HG03575 (cell line): ENCODE measurements at regions not wholly inside any gene's neighbourhood (a gene's known extent, or its start where the extent isn't known, plus 50 kb on each side); places are given as distances from the start of the nearest gene placed in this dataset.
"Not testable (repeated sequence)": the region's sequence is repeated elsewhere in the genome, so short reads cannot be mapped to it uniquely, and the experiment has no call there.

Experiments
- ATAC-seq: cut with Tn5 transposase; IDR thresholded peaks from one replicate; pipeline ENCODE4 v1.9.1; 2021; ENCODE audit not compliant: unreplicated experiment, insufficient number of reproducible peaks, low FRiP score; ENCODE audit errors: extremely low read depth

GRCh38 chr3:95522449-95522848 lies 1291.9 kb upstream of the EPHA6 start:
- ATAC-seq: no peak

GRCh38 chr3:95539950-95540483 lies 1274.4 kb upstream of the EPHA6 start:
- ATAC-seq: no peak

GRCh38 chr3:95565502-95565901 lies 1248.9 kb upstream of the EPHA6 start:
- ATAC-seq: no peak

DNA sequence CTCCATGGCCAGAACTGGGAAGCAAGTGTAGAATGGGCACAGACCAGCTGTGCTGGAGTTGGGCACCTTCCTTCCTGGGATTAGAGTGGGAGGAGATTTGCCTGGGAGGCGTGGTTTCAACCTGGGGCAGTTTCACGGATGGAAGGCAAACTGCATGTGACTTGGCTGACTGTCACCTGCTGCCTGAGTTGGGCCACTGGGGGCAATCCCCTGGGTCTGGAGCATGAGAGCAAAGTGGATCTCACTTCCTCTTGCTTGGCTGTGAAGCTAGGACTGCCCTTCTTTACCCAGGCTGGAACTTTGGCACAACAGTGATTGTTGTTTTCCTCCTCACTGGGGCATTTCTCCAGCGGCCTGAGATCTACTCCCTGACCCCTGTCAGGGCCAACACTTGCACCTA lies 1247.0 kb upstream of the EPHA6 start:
- no peak for ATAC-seq

GRCh38 chr3:95586754-95587153 lies 1227.6 kb upstream of the EPHA6 start:
- no peak for ATAC-seq

DNA sequence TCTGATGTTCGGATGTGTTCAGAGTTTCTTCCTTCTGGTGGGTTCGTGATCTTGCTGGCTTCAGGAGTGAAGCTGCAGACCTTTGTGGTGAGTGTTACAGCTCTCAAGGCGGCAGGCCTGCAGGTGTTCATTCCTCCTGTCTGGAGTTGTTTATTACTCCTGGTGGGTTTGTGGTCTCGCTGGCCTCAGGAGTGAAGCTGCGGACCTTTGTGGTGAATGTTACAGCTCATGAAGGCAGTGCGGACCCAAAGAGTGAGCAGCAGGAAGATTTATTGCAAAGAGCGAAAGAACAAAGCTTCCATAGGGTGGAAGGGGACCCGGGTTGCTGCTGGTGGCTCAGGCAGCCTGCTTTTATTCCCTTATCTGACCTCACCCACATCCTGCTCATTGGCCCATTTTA lies 1226.8 kb upstream of the EPHA6 start:
- ATAC-seq: not testable (repeated sequence)

DNA sequence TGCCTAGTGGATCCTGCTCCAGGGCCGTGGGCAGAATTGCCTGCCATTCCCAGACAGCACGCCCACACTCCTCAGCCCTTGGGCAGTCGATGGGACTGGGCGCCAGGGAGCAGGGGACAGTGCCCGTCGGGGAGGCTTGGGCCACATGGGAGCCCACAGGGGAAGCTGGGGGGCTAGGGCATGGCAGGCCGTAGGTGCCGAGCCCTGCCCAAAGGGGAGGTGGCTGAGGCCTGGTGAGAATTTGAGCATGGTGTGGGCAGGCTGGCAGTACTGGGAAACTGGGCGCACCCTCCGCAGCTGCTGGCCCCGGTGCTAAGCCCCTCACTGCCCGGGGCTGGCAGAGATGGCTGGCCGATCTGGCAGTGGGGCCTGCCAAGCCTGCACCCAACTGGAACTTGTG lies 1225.9 kb upstream of the EPHA6 start:
- no peak for ATAC-seq

- no peak for ATAC-seq
Measured at GRCh38 chr3:95595416-95596075, 1218.8 kb upstream of the EPHA6 start.

GRCh38 chr3:95607926-95608325 lies 1206.5 kb upstream of the EPHA6 start:
- no peak for ATAC-seq

GRCh38 chr3:95609411-95609810 lies 1205.0 kb upstream of the EPHA6 start:
- no peak for ATAC-seq

DNA sequence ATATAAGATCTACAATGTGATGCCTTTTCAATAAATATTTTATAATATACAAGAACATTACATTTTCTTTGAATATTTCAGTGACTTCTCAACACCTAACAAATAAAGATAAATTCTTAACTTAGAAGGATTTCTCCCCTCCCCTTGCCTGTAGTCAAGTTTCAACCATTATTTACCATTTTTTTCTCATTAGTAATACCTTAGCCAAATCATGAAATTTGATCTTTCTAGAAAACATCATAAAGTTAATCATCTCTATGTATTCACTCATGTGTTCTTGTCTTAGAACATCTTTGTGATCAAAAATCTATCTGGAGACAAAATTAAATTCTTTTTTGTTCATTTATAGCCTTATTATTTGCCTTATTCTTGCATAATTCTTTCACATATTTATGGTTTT lies 1201.8 kb upstream of the EPHA6 start:
- no peak for ATAC-seq

DNA sequence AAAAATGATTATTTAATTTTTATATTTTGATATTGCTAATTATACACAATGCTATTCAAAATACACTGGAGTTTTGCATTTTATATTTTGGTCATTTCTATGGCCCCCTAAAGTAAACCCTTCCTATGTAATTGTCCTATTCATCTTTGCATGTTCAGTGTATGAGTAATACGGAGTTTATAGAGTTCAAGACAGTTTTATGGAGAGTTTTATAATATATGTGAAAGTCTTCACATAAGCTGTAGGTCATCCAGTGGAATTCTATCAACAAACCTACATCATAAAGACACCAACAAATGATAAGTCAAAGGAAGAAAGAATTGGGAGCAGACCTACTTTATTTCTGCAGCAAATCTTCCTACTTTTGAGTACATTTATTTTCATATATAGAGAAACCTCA lies 1200.4 kb upstream of the EPHA6 start:
- ATAC-seq: no peak

DNA sequence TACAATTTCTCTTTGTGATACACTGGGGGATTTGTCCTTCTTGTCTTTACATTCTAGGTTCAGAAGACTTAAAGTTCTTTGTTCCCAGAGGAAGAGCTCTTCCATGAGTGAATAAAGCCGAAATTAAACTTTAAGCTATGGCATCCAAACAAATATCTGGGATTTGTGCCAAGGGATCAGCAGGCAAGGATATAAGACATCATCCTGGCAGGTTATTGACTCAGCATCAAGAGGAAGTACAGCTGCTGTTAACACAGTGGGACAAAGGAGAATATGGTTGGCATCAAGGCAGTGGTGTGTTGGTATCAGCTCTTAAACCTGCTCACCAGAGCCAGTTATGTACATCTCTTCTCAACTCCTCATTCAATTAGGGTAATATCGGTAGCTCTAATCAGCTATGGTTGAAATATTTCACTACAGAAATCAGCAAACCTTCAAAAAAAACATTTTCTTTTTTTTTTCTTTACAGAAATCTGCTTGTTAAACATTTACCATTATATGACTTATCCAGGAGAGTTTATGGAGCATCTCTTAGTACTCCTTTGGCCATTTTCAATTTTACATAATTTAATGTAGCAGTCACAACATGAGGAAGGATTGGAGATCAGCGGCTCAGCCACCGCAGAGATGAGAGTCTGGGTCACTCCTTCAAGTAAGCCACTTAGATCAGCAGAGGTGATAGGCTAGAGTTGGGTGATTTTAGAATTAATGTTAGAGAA lies 1198.6 kb upstream of the EPHA6 start:
- no peak for ATAC-seq

DNA sequence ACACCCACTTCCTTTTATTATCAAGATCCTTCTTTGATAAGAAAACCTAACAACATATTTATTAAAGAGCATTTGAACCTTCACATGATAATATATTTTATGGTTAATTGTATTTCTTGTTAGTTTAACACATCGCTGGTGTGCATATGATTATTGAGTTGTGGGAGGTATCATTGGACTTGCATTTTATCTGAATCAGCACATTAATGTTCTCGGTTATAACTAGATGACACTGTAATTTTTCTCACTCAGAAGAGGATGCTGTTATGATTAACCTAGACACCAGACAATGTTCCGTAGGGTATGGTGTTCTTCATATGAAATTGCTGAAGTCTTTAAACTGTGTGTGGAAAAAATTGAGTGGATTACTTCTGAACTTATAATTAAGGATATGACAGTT lies 1188.3 kb upstream of the EPHA6 start:
- no peak for ATAC-seq

- no peak for ATAC-seq
Measured at GRCh38 chr3:95627293-95627692, 1187.1 kb upstream of the EPHA6 start.

DNA sequence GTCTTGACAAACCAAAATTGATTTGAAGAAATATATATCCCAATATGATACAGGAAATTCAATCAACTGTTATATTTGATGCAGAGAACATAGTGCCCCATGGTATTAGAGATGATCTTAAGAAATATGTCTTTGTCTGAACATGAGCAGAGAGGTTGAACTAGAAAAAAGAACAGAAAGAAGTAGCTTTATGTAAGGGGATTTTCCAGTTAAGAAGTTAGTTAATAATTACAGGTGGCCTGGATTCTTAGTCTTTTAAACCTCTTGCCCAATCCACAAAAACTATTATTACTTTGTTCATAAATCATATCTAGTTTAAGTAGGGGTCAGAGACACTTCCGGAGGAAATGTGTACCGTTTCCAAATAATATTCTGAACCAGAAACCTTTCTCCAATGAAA lies 1186.7 kb upstream of the EPHA6 start:
- no peak for ATAC-seq

DNA sequence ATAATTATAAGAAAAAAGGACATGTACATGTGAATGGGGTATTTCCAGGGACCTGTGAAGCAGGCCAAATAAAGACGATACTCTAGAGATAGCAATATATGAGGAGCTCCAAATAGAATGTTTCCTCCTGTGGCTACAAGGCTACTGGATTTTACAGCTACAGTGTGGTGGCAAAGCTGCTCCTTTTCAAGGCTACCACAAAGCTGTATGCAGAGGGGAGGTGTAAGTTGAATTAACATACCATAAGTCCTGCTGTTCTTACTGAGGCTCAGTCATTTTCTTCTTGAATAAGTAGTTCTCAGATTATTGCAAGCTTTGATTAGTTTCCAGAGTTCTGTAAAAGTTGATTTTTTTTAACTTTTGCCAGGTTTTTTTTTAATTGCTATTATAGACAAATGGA lies 1184.6 kb upstream of the EPHA6 start:
- no peak for ATAC-seq

DNA sequence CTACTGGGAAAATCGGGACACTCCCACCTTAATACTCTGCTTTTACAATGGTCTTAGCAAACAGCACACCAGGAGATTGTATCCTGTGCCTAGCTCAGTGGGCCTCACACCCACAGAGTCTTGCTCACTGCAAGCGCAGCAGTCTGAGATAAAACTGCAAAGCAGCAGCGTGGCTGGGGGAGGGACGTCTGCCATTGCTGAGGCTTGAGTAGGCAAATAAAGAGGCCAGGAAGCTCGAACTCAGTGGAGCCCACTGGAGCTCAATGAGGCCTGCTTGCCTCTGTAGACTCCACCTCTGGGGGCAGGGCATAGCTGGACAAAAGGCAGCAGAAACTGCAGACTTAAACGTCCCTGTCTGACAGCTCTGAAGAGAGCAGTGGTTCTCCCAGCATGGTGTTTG lies 1169.1 kb upstream of the EPHA6 start:
- ATAC-seq: no peak

GRCh38 chr3:95654570-95655362 lies 1159.6 kb upstream of the EPHA6 start:
- no peak for ATAC-seq
